ENCODE measurements at regions not wholly inside any gene's neighbourhood (a gene's known extent, or its start where the extent isn't known, plus 50 kb on each side); places are given as distances from the start of the nearest gene placed in this dataset.

DNA sequence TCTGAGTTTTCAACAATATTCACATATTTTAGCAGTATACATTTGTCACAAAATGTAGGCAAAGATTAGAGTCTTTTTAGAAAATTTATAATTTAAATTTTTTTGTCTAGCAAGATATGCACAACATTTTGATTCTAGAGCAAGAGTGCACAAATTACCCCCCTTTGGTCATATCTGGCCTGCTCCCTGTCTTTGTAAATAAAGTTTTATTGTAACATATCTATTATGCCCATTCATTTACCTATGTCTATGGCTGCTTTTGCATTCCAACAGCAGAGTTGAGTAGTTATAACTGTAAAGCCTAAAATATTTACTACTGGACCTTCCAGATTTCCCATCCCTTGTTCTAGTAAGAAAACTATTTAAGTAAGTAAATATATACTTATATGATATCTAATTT is 430.7 kb downstream of the EDEM1 start:
- DNase-seq (ENCODE audit: low read depth in 3 of 3): no peak

DNA sequence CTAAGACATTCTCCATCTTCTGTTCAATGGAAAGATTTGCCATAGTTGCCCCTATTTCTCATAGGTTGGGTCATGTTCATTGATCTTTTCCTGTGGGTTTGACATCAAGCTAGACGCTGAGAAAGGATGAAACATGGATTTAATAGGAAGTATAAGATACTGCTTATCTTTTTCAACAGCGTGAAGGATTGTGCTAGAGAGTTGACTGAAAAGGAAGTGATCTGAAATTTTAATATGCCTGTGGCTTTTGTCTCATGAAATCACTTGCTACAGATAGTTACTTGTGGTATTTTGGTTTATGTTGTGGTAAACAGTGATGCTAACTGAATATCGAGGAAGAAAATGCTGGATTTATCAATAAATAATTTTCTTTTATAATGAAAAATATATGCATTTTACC is 442.9 kb downstream of the EDEM1 start:
- no peak for DNase-seq (ENCODE audit: low read depth in 3 of 3)

DNA sequence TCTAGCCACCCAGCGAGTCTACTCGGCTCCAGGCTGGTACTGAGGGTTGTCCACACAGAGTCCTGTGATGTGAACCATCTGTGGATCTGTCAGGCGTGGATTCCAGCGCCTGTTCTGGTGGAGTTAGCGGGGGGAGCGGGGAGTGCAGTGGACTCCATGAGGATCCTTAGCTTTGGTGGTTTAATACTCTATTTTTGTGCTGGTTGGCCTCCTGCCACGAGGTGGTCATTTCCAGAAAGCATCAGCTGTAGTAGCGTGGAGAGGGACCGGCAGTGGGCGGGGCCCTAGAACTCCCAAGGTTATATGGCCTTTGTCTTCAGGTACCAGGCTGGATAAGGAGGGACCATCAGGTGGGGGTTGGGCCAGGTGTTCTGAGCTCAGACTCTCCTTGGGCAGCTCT is 446.5 kb downstream of the EDEM1 start:
- no peak for DNase-seq (ENCODE audit: low read depth in 3 of 3)

DNA sequence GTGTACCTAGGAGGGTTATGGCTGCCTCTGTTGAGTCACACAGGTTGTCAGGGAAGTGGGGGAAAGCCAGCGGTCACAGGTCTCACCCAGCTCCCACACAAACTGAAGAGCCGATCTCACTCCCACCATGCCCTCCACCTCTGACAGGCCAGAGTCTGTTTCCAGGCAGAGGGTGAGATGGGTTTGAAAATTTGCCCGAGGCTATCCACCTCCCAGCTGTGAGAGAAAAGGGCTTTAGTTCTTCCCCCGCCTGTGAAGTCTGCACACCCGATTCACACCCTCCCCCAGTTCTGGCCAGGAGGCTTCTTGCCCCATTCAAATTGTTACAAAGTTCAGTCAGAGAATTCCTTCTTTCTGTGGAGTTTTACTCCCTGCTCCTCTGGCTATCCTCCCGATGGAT is 446.9 kb downstream of the EDEM1 start:
- DNase-seq (ENCODE audit: low read depth in 3 of 3): no peak

DNA sequence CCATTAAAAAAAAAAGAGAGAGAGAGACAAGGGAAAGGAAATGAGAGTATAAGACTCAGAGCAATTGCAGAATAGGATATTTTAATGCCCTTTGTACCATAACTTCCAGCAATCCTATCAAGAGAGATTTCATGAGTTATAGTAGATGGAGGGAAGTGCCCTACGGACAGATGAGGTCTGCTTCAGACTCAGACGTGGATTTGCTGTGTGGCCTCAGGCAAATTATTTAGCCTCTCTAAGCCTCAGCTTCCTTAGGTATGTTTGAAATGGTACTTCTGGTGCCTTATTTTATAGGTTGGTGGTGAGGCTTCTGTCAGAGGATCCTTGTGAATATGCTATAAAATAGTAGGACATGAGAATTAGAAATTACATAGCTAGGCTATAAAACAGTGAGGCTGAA is 448.2 kb downstream of the EDEM1 start:
- DNase-seq (ENCODE audit: low read depth in 3 of 3): no peak

DNA sequence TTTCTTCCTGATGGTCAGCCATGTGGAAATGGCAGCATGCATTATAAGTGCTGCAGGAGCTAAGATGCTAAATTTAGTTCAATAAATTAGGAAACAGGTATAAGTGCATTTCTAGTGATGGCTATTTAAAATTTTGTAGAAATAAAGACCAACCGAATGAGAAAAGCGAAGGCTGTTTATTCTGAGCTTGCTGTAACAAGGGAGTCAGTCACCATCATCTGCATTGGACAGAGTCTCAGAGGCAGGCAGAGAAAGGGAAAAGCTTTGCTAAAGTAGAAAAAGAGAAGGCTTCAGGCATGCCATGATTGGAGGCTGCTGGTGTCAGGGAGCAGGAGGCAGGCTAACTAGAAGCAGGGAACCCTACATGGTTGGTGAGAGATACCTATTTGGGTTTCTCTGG is 451.0 kb downstream of the EDEM1 start:
- DNase-seq (ENCODE audit: low read depth in 3 of 3): no peak

DNA sequence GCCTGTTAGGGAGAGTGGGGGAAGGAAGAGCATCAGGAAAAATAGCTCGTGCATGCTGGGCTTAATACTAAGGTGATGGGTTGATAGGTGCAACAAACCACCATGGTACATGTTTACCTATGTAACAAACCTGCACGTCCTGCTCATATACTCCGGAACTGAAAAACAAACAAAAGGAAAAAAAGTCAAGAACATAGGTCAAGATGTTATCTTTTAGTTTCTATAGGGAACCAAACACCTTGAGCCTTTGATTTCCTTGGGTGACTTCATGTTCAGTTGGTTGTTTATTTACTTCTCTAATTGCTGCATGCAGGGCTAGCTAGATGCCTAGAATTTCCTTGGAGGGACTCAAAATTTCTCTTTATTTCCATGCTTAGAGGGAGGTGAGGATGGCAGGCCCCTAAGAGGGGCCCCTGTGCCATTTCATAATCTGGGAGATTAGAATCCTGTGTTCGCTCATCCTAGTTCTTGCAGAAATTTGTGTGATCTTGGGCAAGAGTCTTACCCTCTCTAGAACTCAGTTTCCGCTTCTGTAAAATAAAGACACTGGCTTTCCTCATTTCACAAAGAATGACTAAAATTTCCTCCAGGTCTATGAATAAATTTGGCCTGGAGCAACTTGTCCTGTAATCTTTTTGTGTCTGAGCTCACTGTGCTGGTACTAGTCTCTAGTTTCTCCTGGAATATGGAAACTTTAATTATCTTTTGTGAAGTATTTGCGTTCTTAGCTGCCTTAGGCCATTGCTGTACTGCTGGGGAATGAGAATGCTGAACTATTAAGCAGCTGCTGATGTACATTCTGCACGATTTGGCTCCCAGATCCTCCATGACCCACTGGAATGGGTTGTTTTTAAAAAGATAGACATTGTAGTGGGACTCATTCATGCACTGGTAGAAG is 457.5 kb downstream of the EDEM1 start:
- no peak for DNase-seq (ENCODE audit: low read depth in 3 of 3)

DNA sequence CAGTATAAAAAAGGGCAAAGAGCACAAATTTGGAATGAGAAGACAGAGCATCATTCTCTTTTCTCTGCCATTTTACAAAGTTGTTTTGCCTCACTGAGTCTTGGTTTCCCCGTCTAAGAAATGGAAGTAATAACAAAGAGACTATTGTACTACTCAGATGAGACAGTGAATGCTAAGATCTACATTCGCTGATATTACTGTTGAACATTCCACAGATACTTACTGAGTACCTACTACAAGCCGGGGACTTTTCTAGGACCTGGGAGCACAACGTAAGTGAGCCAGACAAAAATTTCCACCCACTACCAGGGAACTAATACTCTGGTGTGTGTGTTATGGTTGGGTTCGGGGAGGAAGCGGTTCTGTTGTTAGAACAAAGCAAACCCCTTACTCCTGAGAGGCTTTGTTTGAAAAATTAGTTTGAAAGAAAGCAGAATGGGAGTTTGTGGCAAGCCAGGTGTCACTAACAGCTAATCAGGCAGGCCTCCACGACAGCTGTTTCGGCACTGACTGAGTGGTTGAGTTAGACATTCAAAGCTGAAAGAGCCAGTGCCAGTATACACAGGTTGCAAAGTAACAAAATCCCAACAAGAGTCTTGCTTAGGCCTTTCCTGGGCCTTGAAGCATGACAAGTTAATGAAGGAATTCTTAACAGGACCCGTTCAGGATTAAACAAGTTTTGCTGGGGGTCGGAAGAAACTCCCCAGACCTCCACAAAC is 458.3 kb downstream of the EDEM1 start:
- no peak for DNase-seq (ENCODE audit: low read depth in 3 of 3)

DNA sequence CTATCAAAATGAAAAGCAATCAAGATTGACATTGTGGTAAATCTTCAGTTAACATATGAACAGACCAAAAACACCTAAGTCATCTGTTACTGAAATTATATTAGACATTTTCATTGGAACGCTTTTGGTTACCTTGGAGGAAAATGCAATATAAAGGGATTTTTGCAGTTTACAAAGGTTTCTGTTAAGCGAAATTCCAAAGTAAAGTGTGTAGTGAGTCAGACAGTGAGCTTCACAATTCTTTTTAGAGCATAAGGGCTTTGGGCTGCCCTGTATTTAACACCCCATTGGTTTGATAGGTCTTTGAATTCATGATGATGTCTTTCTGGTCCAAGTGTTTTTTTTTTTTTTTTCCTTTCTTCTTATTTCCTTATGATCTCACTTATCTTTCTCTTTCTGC is 462.8 kb downstream of the EDEM1 start:
- DNase-seq (ENCODE audit: low read depth in 3 of 3): no peak

DNA sequence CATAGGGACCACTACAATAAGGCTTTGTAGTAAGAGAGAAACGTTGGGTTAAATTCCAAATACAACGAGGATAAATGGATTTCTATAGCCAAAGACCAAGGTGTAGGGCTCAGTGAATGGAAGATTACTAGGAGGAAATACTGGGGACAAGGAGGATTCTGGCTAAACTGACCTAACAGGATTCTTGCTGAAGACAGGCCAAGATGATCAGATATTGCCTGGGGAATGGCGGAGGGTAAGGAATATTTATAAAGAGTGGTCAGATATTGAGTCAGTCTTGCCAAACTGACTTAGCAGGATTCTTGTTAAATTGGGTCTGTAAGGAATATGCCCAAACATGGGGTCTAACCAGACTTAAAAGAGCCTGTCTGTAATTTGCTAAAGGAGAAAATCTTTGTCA is 463.8 kb downstream of the EDEM1 start:
- DNase-seq (ENCODE audit: low read depth in 3 of 3): no peak

DNA sequence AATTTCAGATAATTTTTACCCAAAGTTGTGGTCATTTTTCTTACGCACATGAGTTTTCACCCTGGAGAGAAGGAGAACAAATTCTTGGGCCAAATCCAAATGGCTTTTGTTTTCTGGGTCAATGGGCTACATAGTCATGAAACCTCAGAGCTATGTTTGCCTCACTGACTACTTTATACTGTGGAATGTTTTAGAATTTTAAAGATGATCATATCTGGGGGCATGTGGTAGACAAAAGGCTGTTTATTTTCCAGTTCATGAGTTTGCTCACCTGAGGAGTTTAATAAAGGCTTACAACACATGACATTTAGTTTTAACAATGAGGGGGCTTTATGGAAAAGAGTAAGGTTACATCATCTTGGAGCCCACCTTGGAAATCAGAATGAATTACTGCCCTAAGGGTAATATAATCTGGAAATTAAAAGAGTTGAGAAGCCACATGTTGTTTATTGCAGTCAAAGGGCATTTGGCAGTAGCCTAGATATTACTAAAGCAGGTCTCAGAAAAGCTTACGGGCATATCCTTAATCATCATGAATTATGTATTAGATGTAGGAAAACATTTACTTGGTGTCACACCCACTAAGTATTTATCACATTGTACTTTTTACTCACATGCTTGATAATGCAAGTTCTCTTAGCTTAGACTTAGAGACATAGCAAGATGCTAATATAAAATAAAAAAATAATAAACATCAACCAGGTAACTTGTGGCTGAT is 466.1 kb downstream of the EDEM1 start:
- DNase-seq (ENCODE audit: low read depth in 3 of 3): no peak

DNA sequence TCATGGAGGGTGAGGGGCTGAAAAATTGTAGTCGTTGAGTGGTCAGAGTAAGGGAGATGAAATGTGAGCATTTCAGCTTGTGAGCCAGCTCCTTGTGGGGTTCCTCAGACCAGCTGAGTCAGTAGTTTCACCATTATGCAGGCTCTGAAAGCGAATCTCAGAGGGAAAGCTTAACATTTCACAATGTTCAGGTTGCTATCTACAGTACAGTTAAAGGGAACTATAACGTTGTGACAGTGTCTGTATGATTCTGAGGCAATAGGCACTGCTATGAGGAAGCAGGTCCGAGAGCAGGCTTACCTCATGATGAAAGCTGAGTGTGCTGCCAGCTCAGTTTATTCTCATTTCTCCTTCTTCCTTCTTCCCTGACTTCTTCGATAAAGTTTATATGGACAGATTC is 469.6 kb downstream of the EDEM1 start:
- DNase-seq (ENCODE audit: low read depth in 3 of 3): no peak

DNA sequence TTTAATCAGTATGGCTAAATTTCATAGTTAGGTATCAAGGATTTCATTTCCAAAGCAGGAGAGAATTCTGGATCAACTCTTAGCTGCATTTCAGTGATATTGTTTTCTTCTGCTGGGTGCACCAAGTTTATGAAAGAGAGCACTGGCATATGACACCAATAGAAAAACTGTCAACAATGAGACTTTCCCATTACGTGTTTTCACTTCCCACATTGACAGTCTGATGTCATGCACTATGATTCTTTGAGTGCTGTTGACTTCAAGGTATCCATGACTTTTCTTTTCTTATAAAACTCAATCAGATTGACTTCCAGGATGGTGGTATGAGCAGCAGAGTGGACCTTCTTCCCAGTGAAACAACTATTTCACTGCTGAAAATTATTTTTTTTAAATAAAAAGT is 476.1 kb downstream of the EDEM1 start:
- no peak for DNase-seq (ENCODE audit: low read depth in 3 of 3)

DNA sequence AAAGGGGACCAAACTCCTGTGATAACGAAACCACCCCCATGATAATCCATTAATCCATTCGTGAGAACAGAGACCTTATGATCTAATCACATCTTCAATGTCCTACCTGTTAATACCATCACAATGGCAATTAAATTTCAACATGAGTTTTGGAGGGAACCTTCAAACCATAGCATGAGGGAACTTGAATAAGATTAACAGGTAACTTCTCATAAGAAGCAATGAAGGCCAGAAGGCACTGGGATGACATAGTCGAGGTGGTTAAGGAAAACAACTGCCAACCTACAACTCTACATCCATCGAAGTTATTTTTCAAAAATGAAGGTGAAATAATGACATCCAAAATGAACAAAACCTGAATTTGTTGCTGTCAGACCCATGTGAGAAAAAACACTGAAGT is 478.9 kb downstream of the EDEM1 start:
- DNase-seq (ENCODE audit: low read depth in 3 of 3): no peak

DNA sequence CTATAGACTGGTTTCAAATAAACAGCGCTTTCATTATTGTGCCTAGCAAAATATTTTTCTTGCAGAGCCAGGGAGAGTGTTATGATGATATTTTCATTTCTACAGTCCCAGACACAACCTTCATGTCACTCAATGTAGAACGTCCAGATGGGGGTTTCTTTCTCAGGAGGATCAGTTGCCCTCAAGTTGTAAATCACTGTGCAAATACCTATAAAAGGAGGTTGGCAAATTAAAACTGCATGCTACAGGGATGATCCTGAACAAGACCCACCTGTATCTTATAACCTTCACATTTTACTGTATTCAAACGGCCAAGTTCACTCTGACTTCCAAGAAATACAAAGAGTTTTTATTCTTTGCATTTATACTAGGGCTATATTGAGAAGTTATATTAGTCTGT is 486.0 kb downstream of the EDEM1 start:
- DNase-seq (ENCODE audit: low read depth in 3 of 3): no peak

DNA sequence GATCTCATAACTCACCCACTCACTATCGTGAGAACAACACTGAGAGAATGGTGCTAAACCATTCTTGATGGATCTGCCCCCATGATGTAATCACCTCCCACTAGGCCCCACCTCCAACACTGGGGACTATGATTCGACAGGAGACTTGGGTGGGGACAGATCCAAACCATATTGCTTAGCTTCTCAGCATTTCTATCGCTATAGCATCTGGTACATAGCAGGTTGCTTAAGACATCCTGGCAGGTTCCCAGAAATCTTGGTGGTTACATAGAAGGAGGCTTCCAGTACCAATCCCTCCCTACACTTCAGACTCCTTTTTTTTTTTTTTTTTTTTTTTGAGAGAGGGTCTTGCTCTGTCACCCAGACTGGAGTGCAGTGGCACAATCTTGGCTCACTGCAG is 487.8 kb downstream of the EDEM1 start:
- no peak for DNase-seq (ENCODE audit: low read depth in 3 of 3)

DNA sequence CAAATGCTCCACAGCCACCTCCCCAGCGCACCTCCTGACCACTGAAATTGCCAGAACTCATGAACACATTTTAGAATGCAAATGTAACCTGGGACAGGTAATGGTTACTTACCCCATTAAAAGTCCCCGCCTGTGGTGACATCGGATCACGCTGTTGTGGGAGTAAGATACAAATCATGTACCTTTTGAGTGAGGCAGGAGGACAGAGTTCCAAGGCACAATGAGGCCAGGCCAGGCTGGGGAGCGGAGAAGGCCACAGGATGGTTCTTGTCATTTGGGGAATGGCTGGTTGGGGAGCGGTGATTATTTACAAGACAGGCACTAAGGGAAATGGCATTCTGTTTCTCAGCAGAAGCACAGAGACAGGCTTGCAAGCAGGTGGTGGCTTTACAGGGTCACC is 490.0 kb downstream of the EDEM1 start:
- no peak for DNase-seq (ENCODE audit: low read depth in 3 of 3)

DNA sequence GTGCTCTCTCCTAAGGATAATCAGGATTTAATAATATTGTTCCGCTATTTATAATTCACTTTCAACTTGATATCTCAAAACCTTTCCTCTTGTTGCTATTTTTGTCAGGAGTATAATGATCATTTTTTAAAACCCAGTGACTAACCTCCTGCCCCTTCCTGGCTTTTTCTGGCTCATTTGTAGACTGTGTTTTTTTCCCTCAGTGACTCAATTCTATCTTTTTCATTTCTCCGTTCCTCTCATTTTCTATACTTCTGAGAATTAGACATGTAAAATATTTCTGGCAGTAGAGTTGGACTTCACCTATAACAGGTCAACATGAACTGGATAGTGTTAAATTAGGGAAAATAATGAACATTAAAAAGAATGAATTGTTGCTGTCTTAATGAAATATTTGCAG is 490.7 kb downstream of the EDEM1 start:
- DNase-seq (ENCODE audit: low read depth in 3 of 3): no peak

DNA sequence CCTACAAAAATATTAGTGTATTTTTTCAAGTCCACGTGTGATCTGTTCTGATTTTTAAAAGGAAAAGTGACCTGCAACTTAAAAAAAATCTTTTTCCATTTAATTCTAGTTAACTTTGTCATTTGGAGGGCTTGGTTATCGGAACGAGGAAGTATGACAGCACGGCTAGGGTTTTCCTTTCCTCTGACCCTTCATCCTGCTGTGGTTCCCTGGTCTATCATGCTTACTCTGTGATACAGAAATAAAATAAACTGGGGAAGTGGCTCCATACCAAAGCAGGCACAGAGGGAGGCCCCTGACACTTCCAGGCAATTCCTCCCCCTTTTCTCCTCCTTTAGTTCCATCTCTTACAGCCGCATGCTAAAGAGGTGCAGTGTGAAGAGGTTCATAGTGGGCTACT is 491.3 kb downstream of the EDEM1 start:
- DNase-seq (ENCODE audit: low read depth in 3 of 3): no peak

DNA sequence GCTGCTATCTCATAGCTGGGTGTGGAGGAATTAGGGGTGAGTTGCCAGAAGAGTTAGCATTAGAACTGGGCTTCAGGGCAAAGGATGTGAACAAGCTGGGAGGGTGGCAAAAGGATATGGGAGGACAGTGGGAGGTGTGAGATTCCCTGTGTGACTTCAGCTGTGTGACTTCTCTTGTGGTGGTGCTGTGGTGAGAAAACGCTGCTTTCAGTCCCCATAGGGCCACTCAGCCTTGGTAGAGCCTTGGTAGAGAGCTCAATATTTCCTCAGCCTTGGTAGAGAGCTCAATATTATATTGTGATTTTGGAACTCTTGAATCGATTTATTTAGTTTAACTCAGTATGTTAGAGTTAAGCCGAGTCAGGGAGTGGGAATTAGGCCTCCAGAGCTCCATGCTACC is 499.7 kb downstream of the EDEM1 start:
- DNase-seq (ENCODE audit: low read depth in 3 of 3): no peak

DNA sequence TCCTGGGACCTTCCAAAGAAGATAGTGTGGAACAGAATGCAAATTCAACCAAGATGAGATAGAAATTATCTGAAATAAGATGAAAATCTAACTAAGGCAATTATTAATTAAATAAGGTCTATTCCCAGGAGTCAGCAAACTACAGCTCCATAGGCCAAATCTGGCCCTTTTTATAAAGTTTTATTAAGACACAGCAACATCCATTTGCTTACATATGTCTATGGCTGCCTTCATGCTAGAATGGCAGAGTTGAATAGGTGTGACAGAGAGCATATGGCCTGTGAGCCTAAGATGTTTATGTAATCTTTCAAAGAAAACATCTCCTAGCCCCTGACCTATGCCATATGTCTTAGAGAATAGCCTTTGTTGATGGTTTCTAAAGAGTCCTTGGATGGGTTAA is 503.0 kb downstream of the EDEM1 start:
- DNase-seq (ENCODE audit: low read depth in 3 of 3): no peak

DNA sequence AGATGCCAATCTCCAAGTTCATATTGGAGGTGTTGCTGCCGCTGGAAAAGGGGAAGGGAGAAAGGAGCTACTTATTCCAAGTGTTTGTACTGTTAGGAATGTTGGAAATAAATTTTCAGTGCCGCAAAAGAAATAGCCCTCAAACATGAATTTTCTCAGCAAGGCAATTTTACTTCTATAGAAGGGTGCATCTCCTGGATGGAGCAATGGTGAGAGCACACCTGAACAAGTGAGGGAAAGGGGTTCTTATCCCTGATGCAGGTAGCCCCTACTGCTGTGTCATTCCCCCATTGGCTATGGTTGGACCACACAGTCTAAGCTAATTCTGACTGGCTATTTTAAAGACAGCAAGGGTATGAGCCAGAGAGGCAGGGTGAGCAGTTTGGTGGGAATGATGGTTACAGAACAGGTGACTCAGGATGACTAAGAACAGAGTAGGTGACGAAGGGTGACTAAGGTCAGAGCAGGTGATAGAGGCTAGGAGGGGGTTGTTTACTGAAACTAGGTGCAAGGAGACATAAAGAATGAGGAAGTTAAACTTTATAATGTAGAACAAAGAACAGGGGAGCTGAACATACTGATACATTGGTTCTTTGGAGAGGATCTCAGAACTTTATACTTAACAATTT is 503.5 kb downstream of the EDEM1 start:
- DNase-seq (ENCODE audit: low read depth in 3 of 3): no peak

All from stimulated activated CD4-positive, alpha-beta T cell treated with anti-CD3 and anti-CD28 coated beads, TNF-alpha, amount 100 ng/mL, for 24 hours (primary cell).